Transverse colon (tissue), 4 donors: ENCODE measurements at regions not wholly inside any gene's neighbourhood (a gene's known extent, or its start where the extent isn't known, plus 50 kb on each side); places are given as distances from the start of the nearest gene placed in this dataset.

ENCODE experiments used
- EP300 ChIP-seq: sonication (generic); formaldehyde crosslinking; IDR thresholded peaks from one replicate; pipeline ENCODE4 v1.6.1; 2017; ENCODE audit warnings: antibody characterized with exemption, low read depth
- POLR2A ChIP-seq: fragments of 450-650 bp; IDR thresholded peaks from one replicate; pipeline ENCODE4 v1.6.1; 2016; ENCODE audit warnings: antibody characterized with exemption, mild to moderate bottlenecking, moderate library complexity
- POLR2AphosphoS5 ChIP-seq, 3 donors: sonication (generic); formaldehyde crosslinking; IDR thresholded peaks; one replicate each; pipeline ENCODE4 v1.6.1; 2016; ENCODE audit warnings: antibody characterized with exemption in 3 of 3
- TF ChIP-seq, protein P1 (sequence below), 5 experiments: fragments of 200-600 bp in 3 of 5; fragments of 450-650 bp in 2 of 5; sonication (generic) in 3 of 5; IDR thresholded peaks; 1 replicate in 2 of 5; 2 replicates in 3 of 5; pipeline ENCODE4 v1.5.1; 2016 to 2017; ENCODE audit warnings: antibody characterized with exemption in 5 of 5, inconsistent platforms in 3 of 5, mild to moderate bottlenecking in 2 of 5, moderate library complexity in 1 of 5

DNA sequence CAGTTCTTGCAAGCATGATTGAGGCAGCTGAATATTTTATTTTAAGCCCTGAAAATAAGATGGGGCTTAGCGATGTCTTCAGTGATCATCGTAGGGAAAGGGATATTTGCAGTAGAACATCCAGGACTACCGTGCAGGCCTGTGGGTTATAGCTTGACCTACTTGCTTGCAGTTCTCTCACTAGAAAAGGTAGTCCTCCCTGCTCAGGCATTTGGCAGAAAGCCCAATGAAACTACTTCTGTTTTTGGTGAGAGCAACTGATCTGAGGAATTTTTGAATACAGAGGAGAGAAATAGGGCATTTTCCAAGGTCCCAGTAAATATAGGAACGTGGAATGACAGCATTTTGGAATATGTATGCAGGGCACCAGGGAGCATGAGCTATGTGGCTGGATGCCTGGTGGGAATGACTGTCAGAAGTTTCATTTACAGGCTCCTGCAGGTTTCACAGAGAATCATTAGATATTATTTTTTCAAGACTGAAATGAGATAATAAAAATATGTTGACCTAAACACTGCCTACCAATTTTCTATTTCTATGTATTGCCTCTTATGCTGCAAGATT, 417.9 kb upstream of the ACTBL2 start:
- TF ChIP-seq POLR2A (no peak), POLR2AphosphoS5 (IDR thresholded peaks at IDR 0.05) (no peak), EP300 (no peak)
- TF ChIP-seq, protein P1, sequence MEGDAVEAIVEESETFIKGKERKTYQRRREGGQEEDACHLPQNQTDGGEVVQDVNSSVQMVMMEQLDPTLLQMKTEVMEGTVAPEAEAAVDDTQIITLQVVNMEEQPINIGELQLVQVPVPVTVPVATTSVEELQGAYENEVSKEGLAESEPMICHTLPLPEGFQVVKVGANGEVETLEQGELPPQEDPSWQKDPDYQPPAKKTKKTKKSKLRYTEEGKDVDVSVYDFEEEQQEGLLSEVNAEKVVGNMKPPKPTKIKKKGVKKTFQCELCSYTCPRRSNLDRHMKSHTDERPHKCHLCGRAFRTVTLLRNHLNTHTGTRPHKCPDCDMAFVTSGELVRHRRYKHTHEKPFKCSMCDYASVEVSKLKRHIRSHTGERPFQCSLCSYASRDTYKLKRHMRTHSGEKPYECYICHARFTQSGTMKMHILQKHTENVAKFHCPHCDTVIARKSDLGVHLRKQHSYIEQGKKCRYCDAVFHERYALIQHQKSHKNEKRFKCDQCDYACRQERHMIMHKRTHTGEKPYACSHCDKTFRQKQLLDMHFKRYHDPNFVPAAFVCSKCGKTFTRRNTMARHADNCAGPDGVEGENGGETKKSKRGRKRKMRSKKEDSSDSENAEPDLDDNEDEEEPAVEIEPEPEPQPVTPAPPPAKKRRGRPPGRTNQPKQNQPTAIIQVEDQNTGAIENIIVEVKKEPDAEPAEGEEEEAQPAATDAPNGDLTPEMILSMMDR (IDR thresholded peaks at IDR 0.05), result no peak
